Left renal cortex interstitium (tissue), 4 donors: ENCODE measurements at regions not wholly inside any gene's neighbourhood (a gene's known extent, or its start where the extent isn't known, plus 50 kb on each side); places are given as distances from the start of the nearest gene placed in this dataset.
A peak's percentile ranks its signal among the peaks of the same experiment; 100 is the strongest.

Source experiments
- DNase-seq, 4 donors: peaks; one replicate each; pipeline ENCODE4 v3.0.0-alpha.2; 2013; ENCODE audit warnings: low read depth in 4 of 4, low spot score in 2 of 4, missing footprints in 1 of 4

DNA sequence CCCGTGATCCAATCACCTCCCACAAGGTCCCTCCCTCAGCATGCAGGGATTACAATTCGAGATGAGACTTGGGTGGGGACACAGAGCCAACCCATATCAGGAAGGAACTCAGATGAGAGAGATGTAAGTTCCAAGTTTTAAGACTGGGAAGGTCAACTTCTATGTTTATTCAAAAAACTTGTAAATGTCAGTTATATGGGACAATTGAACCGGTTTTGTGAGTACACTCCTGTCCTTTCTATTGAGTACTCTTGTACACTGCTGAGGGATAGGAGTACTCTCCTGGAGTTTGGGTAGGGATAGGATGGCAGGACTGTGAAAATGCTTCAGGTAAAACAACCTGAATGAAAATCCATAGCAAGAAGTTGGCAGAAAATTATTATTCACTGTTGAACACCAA lies 239.1 kb downstream of the ZNF674 start:
- no peak for DNase-seq

DNA sequence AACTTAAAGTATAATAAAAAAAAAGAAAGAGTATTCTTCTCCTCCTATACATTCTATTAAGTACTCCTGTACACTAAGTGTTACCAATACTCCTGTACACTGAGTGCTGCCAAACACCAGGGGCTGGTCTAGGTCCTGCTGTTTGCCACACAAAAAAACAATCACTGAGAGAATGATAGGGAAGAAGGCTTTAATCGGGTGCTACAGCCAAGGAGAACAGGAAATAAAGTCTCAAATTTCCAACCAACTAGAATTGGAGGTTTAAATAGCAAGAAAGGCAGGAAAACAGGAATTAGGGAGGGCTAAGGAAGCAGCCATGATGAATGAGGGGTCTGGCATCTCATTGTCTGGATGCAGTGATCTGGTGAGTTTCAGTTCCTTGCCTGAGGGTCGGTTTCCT lies 239.8 kb downstream of the ZNF674 start:
- DNase-seq = no peak

GRCh38 chrX:46301903-46302302 lies 243.3 kb downstream of the ZNF674 start:
- DNase-seq = no peak

GRCh38 chrX:46298821-46299220 lies 246.4 kb downstream of the ZNF674 start:
- no peak for DNase-seq

DNA sequence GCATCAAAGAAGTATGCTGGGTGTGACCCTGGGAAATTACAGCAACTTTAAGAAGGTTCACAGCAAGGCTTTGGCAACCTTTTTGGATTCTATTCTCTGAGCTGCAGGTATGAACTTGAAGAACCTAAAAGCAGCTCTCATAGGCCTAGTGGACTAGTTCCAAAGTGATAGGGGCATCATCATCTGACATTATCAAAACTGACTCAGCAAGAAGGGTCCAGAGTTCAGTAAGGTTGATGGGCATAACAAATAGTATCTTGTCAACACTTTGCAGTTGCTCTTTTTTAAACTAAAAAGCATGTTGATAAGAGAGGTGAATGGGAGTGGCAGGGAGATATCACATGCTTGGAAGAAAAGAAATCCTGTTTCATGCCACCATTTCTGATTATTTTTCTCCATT lies 249.3 kb downstream of the ZNF674 start:
- DNase-seq = no peak

- DNase-seq = no peak
Observed at GRCh38 chrX:46294234-46294633, 251.0 kb downstream of the ZNF674 start.

DNA sequence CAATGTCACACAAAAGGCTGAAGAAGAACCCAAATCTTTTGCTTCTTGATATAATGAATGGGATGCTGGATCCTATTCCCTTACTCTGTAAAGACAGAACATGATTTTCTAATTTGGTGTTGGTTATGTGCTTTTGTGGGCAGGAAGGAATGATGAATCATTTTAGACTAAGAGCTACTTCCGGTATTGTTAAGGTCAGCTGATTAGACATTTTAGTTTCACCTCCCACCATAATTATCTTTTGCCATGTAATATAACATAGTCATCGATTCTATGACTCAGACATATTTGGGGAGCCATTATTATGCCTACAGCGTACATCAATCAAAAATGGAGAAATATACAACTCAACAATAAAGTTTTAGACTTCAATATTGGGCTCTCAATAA lies 265.3 kb downstream of the ZNF674 start:
- DNase-seq = no peak

GRCh38 chrX:46279214-46279924 lies 265.9 kb downstream of the ZNF674 start:
- no peak for DNase-seq

DNA sequence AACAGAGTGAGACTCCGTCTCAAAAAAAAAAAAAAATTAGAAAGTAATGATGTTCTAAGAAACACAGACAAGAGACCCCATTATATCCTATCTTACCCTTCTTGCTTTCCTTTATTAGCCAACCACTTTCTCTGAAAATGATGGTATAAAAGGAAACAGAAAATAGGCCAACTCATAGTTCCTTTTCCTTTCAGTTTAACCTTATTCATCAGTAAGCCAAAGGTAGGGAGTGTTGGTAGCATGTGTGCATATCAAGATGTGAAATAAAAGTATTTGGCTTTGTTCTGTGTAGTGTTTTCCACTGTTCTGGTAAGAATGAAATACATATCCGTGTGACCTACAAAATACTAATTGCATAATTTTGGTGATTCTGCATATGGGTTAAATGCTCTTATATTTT lies 266.6 kb downstream of the ZNF674 start:
- no peak for DNase-seq

DNA sequence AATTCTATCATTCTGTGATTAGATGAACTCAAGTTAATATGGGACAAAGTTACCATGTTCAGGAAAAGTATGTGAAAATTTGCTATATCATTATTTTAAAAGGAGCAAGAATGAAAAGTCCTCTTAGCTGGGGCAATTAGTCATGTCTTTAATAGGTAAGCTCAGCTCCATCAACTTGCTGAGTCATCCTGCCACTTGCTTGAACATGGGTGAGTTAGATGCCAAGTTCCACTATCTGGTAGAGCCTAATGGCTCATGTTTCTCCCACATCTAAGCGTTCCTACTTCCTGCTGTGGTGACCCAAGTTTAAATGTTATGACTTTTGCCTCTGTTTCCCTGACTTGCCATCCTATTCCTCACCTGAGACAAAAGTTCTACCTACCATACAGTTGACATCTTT lies 276.8 kb downstream of the ZNF674 start:
- no peak for DNase-seq

DNA sequence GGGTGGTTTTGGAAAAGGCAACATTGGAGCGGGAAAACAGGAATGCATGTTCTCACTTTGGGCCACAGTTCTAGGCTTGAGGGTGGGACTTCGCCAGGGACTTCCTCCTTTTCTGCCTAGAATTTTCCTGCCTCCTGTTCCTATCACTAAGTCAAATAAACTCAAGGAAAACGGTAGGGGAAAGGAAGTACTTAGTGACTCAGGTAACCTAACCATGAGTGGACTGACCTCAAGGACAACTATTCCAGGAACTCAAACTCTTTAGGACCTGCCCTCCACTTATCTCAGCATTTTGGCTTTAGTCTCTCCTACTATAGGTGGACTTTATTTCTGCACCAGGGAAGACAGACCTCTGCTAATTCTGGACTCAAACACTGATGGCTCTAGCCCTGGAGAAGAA lies 281.7 kb downstream of the ZNF674 start:
- no peak for DNase-seq

DNA sequence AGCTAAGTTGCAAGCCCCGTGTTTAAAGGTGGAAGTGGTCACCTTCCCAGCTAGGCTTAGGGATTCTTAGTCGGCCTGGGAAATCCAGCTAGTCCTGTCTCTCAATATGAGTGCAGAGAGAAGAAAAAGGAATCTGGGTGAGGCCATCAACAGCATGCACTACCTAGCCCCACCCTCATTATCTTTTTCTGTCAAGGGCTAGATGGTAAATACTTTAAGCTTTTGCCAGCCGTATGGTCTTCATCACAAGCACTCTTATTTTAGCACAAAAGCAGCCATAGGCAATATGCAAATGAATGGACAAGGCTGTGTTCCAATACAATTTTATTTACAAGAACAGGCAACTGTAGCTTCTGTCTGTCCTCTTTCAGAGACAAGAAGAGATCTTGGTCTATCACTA lies 282.9 kb downstream of the ZNF674 start:
- DNase-seq = no peak

DNA sequence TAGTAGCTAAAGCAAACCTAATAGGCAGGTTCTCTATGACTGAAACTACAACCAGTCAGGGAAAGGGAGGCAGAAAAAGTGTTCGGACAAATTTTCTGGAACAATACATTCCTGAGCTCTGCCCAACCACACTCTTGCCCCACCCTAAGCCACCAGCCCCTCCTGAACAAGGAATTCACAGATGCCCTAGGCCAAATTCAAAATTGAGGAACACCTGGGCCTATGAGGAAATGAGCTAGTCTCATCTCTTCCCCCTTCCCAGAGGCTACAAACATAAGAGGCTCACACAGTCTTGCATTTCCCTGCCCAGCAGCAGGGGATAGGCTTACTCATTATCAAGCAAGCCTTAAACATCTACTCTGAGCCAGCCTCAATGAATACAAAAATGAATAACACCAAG lies 284.7 kb downstream of the ZNF674 start:
- no peak for DNase-seq

- DNase-seq = no peak
Observed at GRCh38 chrX:46258356-46258755, 286.9 kb downstream of the ZNF674 start.

GRCh38 chrX:46257451-46257879 lies 287.8 kb downstream of the ZNF674 start:
- DNase-seq = no peak

- DNase-seq = no peak
Observed at GRCh38 chrX:46256875-46257274, 288.3 kb downstream of the ZNF674 start.

DNA sequence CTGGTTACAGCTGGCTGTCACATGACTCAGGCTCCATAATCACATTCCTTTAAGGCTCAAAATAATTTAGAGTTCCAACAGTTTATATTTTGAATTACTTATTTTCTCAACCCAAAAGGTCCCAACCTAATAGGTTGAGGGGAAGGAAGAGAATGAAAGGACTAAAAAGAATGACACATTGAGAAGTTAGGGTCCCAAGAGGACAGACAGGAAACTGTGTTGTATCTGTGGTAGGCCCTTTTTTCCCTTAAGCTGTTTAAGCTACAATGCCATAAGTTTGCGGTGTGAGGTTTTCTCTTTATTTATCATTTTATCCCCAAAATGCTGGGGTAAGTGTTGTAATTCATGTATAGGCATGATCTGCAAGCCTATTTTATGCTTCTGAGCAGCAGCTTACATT lies 290.2 kb downstream of the ZNF674 start:
- DNase-seq = peak in 3 of 4 donors; percentile 13 to 15 (median 15)

GRCh38 chrX:46254641-46255040 lies 290.6 kb downstream of the ZNF674 start:
- peak; percentile 5 to 15 (median 9) for DNase-seq

DNA sequence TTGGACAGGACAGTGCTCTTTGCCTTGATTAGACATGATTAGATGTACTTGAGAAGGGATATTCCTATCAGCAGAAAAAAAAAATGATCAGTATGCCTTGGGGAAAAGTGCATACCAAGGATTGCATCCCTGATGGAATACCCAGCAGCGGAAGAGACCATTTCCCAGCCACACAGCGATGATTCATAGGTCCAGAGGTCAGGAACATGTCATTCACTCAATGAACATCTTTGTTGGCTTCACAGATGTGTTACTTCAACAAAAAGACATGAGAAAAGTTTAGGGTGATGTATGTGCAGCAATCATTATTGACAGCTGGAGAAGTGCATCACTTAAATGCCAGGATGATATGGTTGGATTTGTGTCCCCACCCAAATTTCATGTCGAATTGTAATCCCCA lies 293.5 kb downstream of the ZNF674 start:
- no peak for DNase-seq

- DNase-seq = no peak
Observed at GRCh38 chrX:46250151-46250550, 295.1 kb downstream of the ZNF674 start.

DNA sequence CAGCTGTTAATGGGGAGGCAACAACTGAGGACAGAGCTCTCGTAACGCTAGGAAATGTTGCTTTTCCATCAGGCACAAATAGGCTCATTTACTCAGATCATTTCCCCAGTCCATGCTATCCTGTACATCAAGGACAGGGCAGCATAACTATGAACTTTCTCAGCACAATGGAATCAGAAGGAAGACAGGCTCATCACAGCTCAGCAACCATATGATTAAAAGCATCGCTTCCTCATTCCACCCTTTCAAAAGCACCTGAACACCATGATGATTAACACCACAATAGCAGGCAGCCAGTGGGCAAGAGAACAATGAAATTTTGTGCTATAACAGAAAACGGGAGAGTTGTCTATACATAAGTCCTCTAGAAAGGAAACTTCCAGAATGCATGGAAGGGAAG lies 297.8 kb downstream of the ZNF674 start:
- no peak for DNase-seq

- no peak for DNase-seq
Observed at GRCh38 chrX:46244451-46244850, 300.8 kb downstream of the ZNF674 start.

DNA sequence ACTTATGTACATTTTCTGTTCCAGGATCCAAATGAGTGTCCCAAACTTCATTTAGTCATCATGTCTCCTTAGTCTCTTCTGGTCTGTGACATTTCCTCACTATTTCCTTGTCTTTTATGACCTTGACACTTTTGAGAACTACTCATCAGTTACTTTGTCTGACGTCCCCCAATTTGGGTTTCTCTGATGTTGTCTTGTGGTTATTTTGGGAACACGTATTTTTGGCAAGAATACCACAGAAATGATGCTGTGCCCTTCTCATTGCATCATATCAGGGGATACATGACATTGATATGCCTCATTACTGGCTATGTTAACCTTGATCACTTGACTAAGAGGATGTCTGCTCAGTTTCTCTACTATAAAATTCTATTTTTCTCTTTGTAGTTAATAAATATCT lies 308.8 kb downstream of the ZNF674 start:
- DNase-seq = no peak
